Smooth muscle cell (in vitro differentiated cells): ENCODE measurements at regions not wholly inside any gene's neighbourhood (a gene's known extent, or its start where the extent isn't known, plus 50 kb on each side); places are given as distances from the start of the nearest gene placed in this dataset.
A peak's percentile ranks its signal among the peaks of the same experiment; 100 is the strongest.
"Not testable (repeated sequence)": the region's sequence is repeated elsewhere in the genome, so short reads cannot be mapped to it uniquely, and the experiment has no call there.

ENCODE experiments used
- DNase-seq: peaks from one replicate; lab custom pipeline; 2025; ENCODE audit not compliant: unreplicated experiment; lab: John Stamatoyannopoulos, UW
- H2AFZ ChIP-seq: fragments of 200-600 bp; sonication (generic); 2 replicates; pipeline ENCODE4 v1.6.0; 2016; ENCODE audit warnings: antibody characterized with exemption, low read depth, mild to moderate bottlenecking
- H3F3A ChIP-seq: fragments of 200-600 bp; sonication (generic); 2 replicates; pipeline ENCODE4 v1.6.0; 2017; ENCODE audit warnings: antibody characterized with exemption, low read depth
- H3K27ac ChIP-seq: fragments of 200-600 bp; sonication (generic); 2 replicates; pipeline ENCODE4 v1.5.1; 2016; ENCODE audit warnings: low read depth, mild to moderate bottlenecking
- H3K27me3 ChIP-seq: fragments of 200-600 bp; sonication (generic); 2 replicates; pipeline ENCODE4 v1.6.1; 2016; ENCODE audit warnings: low read depth, mild to moderate bottlenecking
- H3K36me3 ChIP-seq: fragments of 200-600 bp; sonication (generic); 2 replicates; pipeline ENCODE4 v1.5.1; 2016; ENCODE audit warnings: low read depth
- H3K4me1 ChIP-seq: fragments of 200-600 bp; sonication (generic); 2 replicates; pipeline ENCODE4 v1.5.1; 2016; ENCODE audit warnings: low read depth
- H3K4me2 ChIP-seq: fragments of 200-600 bp; sonication (generic); 2 replicates; pipeline ENCODE4 v1.6.0; 2016; ENCODE audit warnings: mild to moderate bottlenecking
- H3K4me3 ChIP-seq: fragments of 200-600 bp; sonication (generic); 2 replicates; pipeline ENCODE4 v1.5.1; 2016; ENCODE audit warnings: mild to moderate bottlenecking
- H3K79me2 ChIP-seq: fragments of 200-600 bp; sonication (generic); 2 replicates; pipeline ENCODE4 v1.6.0; 2016; ENCODE audit warnings: low read depth, mild to moderate bottlenecking
- H3K9ac ChIP-seq: fragments of 200-600 bp; sonication (generic); 2 replicates; pipeline ENCODE4 v1.6.0; 2016; ENCODE audit warnings: low read depth
- H3K9me3 ChIP-seq: fragments of 200-600 bp; sonication (generic); replicated peaks from 2 replicates; pipeline ENCODE4 v1.5.1; 2016; ENCODE audit warnings: low read depth
- H4K20me1 ChIP-seq: fragments of 200-600 bp; sonication (generic); 2 replicates; pipeline ENCODE4 v1.6.0; 2016; ENCODE audit warnings: low read depth
- WGBS: methylation state at CpG from one replicate; pipeline ENCODE4 v1.1.7; 2016; ENCODE audit warnings: low lambda C conversion rate; 5-methylcytosine and 5-hydroxymethylcytosine counted together
- TF ChIP-seq, protein P1 (sequence below): fragments of 200-600 bp; sonication (generic); IDR thresholded peaks from 2 replicates; pipeline ENCODE4 v1.5.1; 2017; ENCODE audit warnings: borderline replicate concordance, mild to moderate bottlenecking, antibody characterized with exemption; ENCODE audit not compliant: insufficient read depth, poor library complexity, severe bottlenecking

DNA sequence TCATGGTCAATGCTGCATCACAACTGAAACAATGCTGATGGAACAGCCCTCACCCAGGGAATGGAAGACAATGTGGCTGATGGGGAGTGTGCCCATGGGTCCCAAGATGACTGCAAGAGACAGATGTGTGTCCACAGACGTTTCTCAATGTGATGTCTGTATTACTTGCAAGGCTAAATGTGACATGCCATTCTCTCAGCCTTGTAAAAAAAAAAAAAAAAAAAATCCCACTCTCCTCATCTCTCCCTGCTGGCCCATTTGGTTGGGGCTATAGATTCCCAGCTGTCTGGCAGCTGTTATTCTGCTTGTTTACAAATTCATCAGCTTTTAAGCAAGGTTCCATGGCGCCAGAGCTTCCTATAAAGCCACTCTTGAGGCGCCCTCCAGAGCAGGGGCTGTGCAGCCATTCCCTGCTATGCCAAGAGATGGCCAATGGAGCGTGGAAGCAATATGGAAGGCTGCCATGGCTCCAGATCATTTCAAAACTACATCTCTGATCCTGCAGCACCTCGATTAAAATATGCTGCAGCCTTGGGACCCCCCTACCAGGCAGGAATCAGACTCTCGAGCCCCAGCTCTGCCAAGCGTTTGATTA is 294.8 kb downstream of the FOXO1 start:
- no peaks in the 10 kb centered on the region for H4K20me1 ChIP-seq
- H3F3A ChIP-seq, result no peaks in the 10 kb centered on the region
- no peak overlapping the region for H3K27ac ChIP-seq
- no peak overlapping the region for H3K4me3 ChIP-seq
- TF ChIP-seq, protein P1, sequence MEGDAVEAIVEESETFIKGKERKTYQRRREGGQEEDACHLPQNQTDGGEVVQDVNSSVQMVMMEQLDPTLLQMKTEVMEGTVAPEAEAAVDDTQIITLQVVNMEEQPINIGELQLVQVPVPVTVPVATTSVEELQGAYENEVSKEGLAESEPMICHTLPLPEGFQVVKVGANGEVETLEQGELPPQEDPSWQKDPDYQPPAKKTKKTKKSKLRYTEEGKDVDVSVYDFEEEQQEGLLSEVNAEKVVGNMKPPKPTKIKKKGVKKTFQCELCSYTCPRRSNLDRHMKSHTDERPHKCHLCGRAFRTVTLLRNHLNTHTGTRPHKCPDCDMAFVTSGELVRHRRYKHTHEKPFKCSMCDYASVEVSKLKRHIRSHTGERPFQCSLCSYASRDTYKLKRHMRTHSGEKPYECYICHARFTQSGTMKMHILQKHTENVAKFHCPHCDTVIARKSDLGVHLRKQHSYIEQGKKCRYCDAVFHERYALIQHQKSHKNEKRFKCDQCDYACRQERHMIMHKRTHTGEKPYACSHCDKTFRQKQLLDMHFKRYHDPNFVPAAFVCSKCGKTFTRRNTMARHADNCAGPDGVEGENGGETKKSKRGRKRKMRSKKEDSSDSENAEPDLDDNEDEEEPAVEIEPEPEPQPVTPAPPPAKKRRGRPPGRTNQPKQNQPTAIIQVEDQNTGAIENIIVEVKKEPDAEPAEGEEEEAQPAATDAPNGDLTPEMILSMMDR, result no peak
- H3K27me3 ChIP-seq, result no peaks in the 10 kb centered on the region
- H3K9me3 ChIP-seq, result no peaks in the 10 kb centered on the region
- H2AFZ ChIP-seq, result no peak overlapping the region
- no peaks in the 10 kb centered on the region for H3K4me1 ChIP-seq
- 73% methylated on average over 7 of the region's 7 CpGs for WGBS
- H3K4me2 ChIP-seq, result no peak overlapping the region
- H3K9ac ChIP-seq, result no peak overlapping the region
- H3K79me2 ChIP-seq, result no peaks in the 10 kb centered on the region
- H3K36me3 ChIP-seq, result no peaks in the 10 kb centered on the region
- DNase-seq, result no peak

- not testable (repeated sequence) for H3K36me3 ChIP-seq, H3K27me3 ChIP-seq, H3K27ac ChIP-seq, H3K4me3 ChIP-seq, DNase-seq, H3K9ac ChIP-seq, H4K20me1 ChIP-seq, H3F3A ChIP-seq, H3K4me1 ChIP-seq, H3K4me2 ChIP-seq, H3K9me3 ChIP-seq, H2AFZ ChIP-seq, H3K79me2 ChIP-seq
- 94% methylated on average over 6 of the region's 6 CpGs for WGBS
These were observed 292.8 kb downstream of the FOXO1 start for GRCh38 chr13:40373608-40374007.

- no peaks in the 10 kb centered on the region for H3K27me3 ChIP-seq
- H3K27ac ChIP-seq, result no peak overlapping the region
- peak overlapping the region; percentile 64 for H3K4me2 ChIP-seq
- H3F3A ChIP-seq, result no peaks in the 10 kb centered on the region
- no peak for DNase-seq
- H3K36me3 ChIP-seq, result no peaks in the 10 kb centered on the region
- H3K9ac ChIP-seq, result no peak overlapping the region
- H3K4me1 ChIP-seq, result no peaks in the 10 kb centered on the region
- TF ChIP-seq, protein P1, result no peak
- no peaks in the 10 kb centered on the region for H4K20me1 ChIP-seq
- WGBS, result 43% methylated on average over 7 of the region's 7 CpGs
- no peak overlapping the region for H3K4me3 ChIP-seq
- no peak overlapping the region for H2AFZ ChIP-seq
- H3K79me2 ChIP-seq, result no peaks in the 10 kb centered on the region
- no peaks in the 10 kb centered on the region for H3K9me3 ChIP-seq
These were observed 290.8 kb downstream of the FOXO1 start for GRCh38 chr13:40375489-40376171.

DNA sequence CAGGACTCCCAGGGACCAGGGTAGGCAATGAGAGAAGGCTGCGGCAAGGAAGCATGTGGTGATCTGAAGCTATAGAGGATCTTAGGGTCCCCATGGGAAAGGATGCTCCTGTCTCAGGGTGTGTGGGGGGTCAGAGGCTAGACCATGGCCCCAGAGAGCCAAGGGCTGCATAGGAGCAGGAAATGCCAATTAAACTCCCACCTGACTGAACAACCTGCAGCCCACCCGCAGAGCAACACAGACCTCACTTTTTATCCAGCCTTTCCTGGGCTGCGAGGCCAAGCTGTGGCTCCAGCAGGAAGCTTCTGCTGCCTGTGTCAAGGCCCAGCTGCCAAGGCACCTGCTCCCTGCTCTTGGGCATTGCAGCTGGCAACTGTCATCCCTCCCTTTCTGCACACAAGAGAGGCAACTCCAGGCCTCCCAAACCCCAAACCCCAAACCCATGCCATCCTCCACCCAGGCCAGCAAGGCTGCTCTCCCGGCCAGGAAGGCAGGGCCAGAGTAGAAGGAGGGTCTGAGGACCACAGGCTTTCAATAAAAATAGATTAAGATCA is 290.1 kb downstream of the FOXO1 start:
- 95% methylated on average over 4 of the region's 4 CpGs for WGBS
- Histone ChIP-seq H3K4me1 (no peaks in the 10 kb centered on the region), H3K9me3 (no peaks in the 10 kb centered on the region), H3K27ac (no peak overlapping the region), H3K36me3 (no peaks in the 10 kb centered on the region), H3K4me3 (no peak overlapping the region), H3K79me2 (no peaks in the 10 kb centered on the region), H3K9ac (no peak overlapping the region), H4K20me1 (no peaks in the 10 kb centered on the region), H2AFZ (no peak overlapping the region), H3F3A (no peaks in the 10 kb centered on the region), H3K4me2 (no peak overlapping the region), H3K27me3 (no peaks in the 10 kb centered on the region)
- DNase-seq, result no peak
- TF ChIP-seq, protein P1, result no peak
